BE2C (cell line): ENCODE measurements at regions not wholly inside any gene's neighbourhood (a gene's known extent, or its start where the extent isn't known, plus 50 kb on each side); places are given as distances from the start of the nearest gene placed in this dataset.

Experiments
- DNase-seq: peaks from one replicate; pipeline ENCODE4 v3.0.0-alpha.2; 2020
- H3K27me3 ChIP-seq: fragments of 250-450 bp; sonication (Bioruptor Pico); 2 replicates; pipeline ENCODE4 v1.5.1; 2020; ENCODE audit warnings: mild to moderate bottlenecking
- H3K36me3 ChIP-seq: fragments of 250-450 bp; sonication (Bioruptor Pico); 2 replicates; pipeline ENCODE4 v1.5.1; 2020; ENCODE audit warnings: mild to moderate bottlenecking
- H3K4me1 ChIP-seq: fragments of 250-450 bp; sonication (Bioruptor Pico); 2 replicates; pipeline ENCODE4 v1.5.1; 2020
- H3K4me3 ChIP-seq: 2 replicates; pipeline ENCODE4 v1.5.1; 2011; ENCODE audit warnings: low read depth, low read length
- H3K9me3 ChIP-seq: fragments of 250-450 bp; sonication (Bioruptor Pico); 2 replicates; pipeline ENCODE4 v1.5.1; 2020
- CTCF ChIP-seq: IDR thresholded peaks from 2 replicates; pipeline ENCODE4 v1.5.1; 2012; ENCODE audit warnings: mild to moderate bottlenecking, low read depth, low read length

- TF ChIP-seq CTCF, result no peak
- Histone ChIP-seq H3K36me3 (no peaks in the 10 kb centered on the region), H3K27me3 (no peaks in the 10 kb centered on the region), H3K9me3 (no peaks in the 10 kb centered on the region), H3K4me1 (no peaks in the 10 kb centered on the region), H3K4me3 (no peak overlapping the region)
- no peak for DNase-seq
Observed at GRCh38 chr11:110838808-110839207, 126.6 kb upstream of the ARHGAP20 start.

- no peak overlapping the region for H3K4me3 ChIP-seq
- no peak for DNase-seq
- no peak for TF ChIP-seq CTCF
Observed at GRCh38 chr11:110837603-110838002, 125.4 kb upstream of the ARHGAP20 start.

GRCh38 chr11:110835106-110835505 is 122.9 kb upstream of the ARHGAP20 start:
- no peak for TF ChIP-seq CTCF
- no peaks in the 10 kb centered on the region for H3K36me3 ChIP-seq
- H3K9me3 ChIP-seq, result no peaks in the 10 kb centered on the region
- no peak for DNase-seq
- H3K4me3 ChIP-seq, result no peak overlapping the region
- H3K27me3 ChIP-seq, result no peaks in the 10 kb centered on the region; the same call in 1 of the 2 replicates
- H3K4me1 ChIP-seq, result no peaks in the 10 kb centered on the region

More at GRCh38 chr11:110837603-110838002, 125.4 kb upstream of the ARHGAP20 start:
- no peaks in the 10 kb centered on the region for H3K4me1 ChIP-seq
- no peaks in the 10 kb centered on the region; the same call in 1 of the 2 replicates for H3K27me3 ChIP-seq
- H3K36me3 ChIP-seq, result no peaks in the 10 kb centered on the region
- no peaks in the 10 kb centered on the region for H3K9me3 ChIP-seq

- Histone ChIP-seq H3K4me1 (no peaks in the 10 kb centered on the region), H3K36me3 (no peaks in the 10 kb centered on the region), H3K27me3 (no peaks in the 10 kb centered on the region; the same call in 1 of the 2 replicates), H3K4me3 (no peak overlapping the region), H3K9me3 (no peaks in the 10 kb centered on the region)
- DNase-seq, result no peak
- TF ChIP-seq CTCF, result no peak
Observed at GRCh38 chr11:110833033-110833484, 120.8 kb upstream of the ARHGAP20 start.

GRCh38 chr11:110832539-110832938 is 120.3 kb upstream of the ARHGAP20 start:
- no peaks in the 10 kb centered on the region for H3K36me3 ChIP-seq
- no peak overlapping the region for H3K4me3 ChIP-seq
- TF ChIP-seq CTCF, result no peak
- no peak for DNase-seq
- no peaks in the 10 kb centered on the region for H3K9me3 ChIP-seq
- no peaks in the 10 kb centered on the region for H3K4me1 ChIP-seq
- H3K27me3 ChIP-seq, result no peaks in the 10 kb centered on the region; the same call in 1 of the 2 replicates

- no peaks in the 10 kb centered on the region for H3K4me1 ChIP-seq
- H3K4me3 ChIP-seq, result no peak overlapping the region
- no peaks in the 10 kb centered on the region for H3K9me3 ChIP-seq
- H3K36me3 ChIP-seq, result no peaks in the 10 kb centered on the region
- no peak for TF ChIP-seq CTCF
- DNase-seq, result no peak
- no peaks in the 10 kb centered on the region; the same call in 1 of the 2 replicates for H3K27me3 ChIP-seq
Observed at GRCh38 chr11:110832080-110832479, 119.8 kb upstream of the ARHGAP20 start.
